Left ventricle myocardium inferior (tissue), 1 donor: ENCODE measurements at regions not wholly inside any gene's neighbourhood (a gene's known extent, or its start where the extent isn't known, plus 50 kb on each side); places are given as distances from the start of the nearest gene placed in this dataset.
"Not testable (repeated sequence)": the region's sequence is repeated elsewhere in the genome, so short reads cannot be mapped to it uniquely, and the experiment has no call there.

ENCODE experiments used
- DNase-seq: peaks from one replicate; pipeline ENCODE4 v3.0.0-alpha.2; 2020
- H3K27ac ChIP-seq: fragments of 200-600 bp; replicated peaks from 2 replicates; pipeline ENCODE4 v1.8.0; 2021
- H3K27me3 ChIP-seq: fragments of 200-600 bp; 2 replicates; pipeline ENCODE4 v1.8.0; 2021; ENCODE audit warnings: low read depth
- H3K36me3 ChIP-seq: fragments of 200-600 bp; 2 replicates; pipeline ENCODE4 v1.8.0; 2021
- H3K4me1 ChIP-seq: fragments of 200-600 bp; 2 replicates; pipeline ENCODE4 v1.8.0; 2021
- H3K4me3 ChIP-seq: fragments of 200-600 bp; 2 replicates; pipeline ENCODE4 v1.8.0; 2021; ENCODE audit warnings: mild to moderate bottlenecking, moderate library complexity
- H3K9me3 ChIP-seq: fragments of 200-600 bp; replicated peaks from 2 replicates; pipeline ENCODE4 v1.8.0; 2021
- intact Hi-C: fragments of 100-400 bp; cut with micrococcal nuclease; formaldehyde crosslinking; loops from one replicate; pipeline ENCODE4 v1.11.0; 2022
- TF ChIP-seq, protein P1 (sequence below): fragments of 200-600 bp; IDR thresholded peaks from 2 replicates; pipeline ENCODE4 v1.8.0; 2021; ENCODE audit warnings: antibody characterized with exemption, mild to moderate bottlenecking, borderline replicate concordance
- donor health status: DM: no; HTN: yes; CAD: no; lungs with severe emphysema.

DNA sequence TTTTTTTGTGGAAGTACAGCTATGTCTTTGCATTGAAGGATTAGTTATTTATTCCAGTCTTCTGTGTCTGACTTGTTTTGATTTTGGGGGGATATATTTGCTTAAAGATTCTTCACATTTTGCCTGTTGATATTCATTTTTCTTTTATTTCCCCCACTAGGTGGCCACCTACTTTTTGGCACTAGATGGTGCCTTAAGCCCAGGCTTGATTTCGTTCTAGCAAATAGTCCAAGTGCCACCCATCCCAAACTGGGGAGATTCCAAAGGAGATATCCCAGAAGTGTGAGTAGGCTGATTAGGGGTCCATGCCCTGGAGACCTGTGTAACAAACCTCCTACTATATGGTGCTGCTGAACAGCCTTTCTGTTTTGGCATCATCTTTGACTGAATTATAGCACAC lies 80.0 kb upstream of the SPATA16 start:
- intact Hi-C loops: no loop called here
- Histone ChIP-seq H3K36me3 (no peaks in the 10 kb centered on the region), H3K27me3 (no peaks in the 10 kb centered on the region), H3K27ac (no peak overlapping the region), H3K4me3 (no peak overlapping the region), H3K4me1 (no peaks in the 10 kb centered on the region), H3K9me3 (peaks cover 20% of the 10 kb centered on the region)
- no peak for DNase-seq
- TF ChIP-seq, protein P1, sequence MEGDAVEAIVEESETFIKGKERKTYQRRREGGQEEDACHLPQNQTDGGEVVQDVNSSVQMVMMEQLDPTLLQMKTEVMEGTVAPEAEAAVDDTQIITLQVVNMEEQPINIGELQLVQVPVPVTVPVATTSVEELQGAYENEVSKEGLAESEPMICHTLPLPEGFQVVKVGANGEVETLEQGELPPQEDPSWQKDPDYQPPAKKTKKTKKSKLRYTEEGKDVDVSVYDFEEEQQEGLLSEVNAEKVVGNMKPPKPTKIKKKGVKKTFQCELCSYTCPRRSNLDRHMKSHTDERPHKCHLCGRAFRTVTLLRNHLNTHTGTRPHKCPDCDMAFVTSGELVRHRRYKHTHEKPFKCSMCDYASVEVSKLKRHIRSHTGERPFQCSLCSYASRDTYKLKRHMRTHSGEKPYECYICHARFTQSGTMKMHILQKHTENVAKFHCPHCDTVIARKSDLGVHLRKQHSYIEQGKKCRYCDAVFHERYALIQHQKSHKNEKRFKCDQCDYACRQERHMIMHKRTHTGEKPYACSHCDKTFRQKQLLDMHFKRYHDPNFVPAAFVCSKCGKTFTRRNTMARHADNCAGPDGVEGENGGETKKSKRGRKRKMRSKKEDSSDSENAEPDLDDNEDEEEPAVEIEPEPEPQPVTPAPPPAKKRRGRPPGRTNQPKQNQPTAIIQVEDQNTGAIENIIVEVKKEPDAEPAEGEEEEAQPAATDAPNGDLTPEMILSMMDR: peak; percentile 32

DNA sequence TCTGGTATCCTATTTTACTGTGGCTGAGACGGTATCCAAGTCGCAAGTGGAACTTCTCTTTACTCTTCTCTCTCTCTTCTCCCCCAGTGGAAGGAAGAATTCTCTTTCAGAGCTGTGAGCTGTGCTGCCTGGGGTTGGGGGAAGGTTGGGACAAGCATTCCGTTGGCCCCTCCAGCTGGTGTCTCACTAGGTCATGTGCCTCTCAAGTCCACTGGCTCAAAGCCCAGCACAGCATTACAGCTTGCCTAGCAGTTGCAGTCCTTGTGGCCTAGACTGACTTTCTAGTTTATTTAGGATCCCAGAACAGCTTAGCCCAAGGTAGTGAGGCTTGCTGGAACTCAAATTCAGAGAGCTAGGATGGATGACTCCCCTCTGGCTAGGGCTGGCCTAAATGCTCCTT lies 76.1 kb upstream of the SPATA16 start:
- Histone ChIP-seq H3K27ac (no peak overlapping the region), H3K27me3 (no peaks in the 10 kb centered on the region), H3K9me3 (peaks cover 35% of the 10 kb centered on the region), H3K4me1 (no peaks in the 10 kb centered on the region), H3K4me3 (no peak overlapping the region), H3K36me3 (no peaks in the 10 kb centered on the region)
- TF ChIP-seq, protein P1: no peak
- intact Hi-C loops: no loop called here
- no peak for DNase-seq

DNA sequence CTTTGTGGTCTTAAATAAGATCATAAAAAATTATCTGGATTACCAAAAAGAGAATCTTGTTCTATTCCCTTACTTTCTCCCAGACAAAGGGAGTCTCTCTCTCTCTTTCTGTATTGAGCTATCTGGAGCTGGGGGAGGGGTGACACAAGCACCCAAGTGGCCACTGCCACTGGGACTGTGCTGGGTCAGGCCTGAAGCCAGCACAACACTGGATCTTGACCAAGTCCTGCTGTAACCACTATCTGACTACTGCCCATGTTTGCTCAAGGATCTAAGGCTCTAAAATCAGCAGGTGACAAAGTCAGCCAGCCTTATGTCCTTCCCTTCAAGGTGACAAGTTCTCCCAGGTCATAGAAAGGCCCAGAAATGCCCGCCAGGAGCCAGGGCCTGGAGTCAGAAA lies 75.0 kb upstream of the SPATA16 start:
- TF ChIP-seq, protein P1: no peak
- DNase-seq: no peak
- H3K4me3 ChIP-seq: no peak overlapping the region
- no peak overlapping the region for H3K27ac ChIP-seq
- intact Hi-C loops: no loop called here
- peaks cover 34% of the 10 kb centered on the region for H3K9me3 ChIP-seq
- no peaks in the 10 kb centered on the region for H3K27me3 ChIP-seq
- H3K36me3 ChIP-seq: no peaks in the 10 kb centered on the region
- no peaks in the 10 kb centered on the region for H3K4me1 ChIP-seq

DNA sequence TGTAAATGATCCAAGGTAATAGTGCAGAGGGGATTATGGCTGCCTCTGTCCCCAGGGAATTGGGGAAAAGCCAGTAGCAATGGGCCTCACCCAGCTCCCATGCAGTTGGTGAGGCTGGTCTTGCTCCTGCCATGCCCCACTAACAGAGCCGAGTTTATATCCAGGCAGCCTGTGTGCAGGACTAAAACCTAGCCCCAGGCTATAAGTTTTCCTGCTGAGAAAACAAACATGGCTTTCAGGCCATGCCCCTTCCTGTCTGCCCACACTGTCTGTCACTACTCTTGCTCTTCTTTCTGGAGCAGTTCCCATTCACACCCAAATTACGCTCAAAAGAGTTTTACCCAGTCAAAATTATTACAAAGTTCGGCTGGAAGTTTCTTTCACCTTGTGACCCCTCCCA lies 73.5 kb upstream of the SPATA16 start:
- intact Hi-C loops: no loop called here
- no peak overlapping the region for H3K27ac ChIP-seq
- DNase-seq: no peak
- peaks cover 20% of the 10 kb centered on the region for H3K9me3 ChIP-seq
- H3K4me1 ChIP-seq: no peaks in the 10 kb centered on the region
- no peak overlapping the region for H3K4me3 ChIP-seq
- TF ChIP-seq, protein P1: no peak
- H3K36me3 ChIP-seq: no peaks in the 10 kb centered on the region
- H3K27me3 ChIP-seq: no peaks in the 10 kb centered on the region

DNA sequence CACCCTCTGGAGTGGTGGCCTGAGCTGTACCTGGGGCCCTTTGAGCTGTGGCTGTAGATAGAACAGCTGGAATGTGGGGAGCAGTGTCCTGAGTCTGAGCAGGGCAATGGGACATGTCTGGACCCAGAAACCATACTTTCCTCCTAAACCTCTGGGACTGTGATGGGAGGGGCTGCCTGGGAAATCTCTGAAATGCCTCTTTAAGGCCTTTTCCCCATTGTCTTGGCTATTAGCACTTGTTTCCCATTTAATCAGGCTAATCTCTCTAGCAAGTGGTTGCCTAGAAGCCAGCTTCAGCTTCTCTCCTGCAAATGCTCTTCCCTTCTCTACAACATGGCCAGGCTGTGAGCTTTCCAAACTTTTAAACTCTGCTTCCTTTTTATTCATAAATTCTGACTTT lies 58.5 kb upstream of the SPATA16 start:
- intact Hi-C loops: no loop called here

DNA sequence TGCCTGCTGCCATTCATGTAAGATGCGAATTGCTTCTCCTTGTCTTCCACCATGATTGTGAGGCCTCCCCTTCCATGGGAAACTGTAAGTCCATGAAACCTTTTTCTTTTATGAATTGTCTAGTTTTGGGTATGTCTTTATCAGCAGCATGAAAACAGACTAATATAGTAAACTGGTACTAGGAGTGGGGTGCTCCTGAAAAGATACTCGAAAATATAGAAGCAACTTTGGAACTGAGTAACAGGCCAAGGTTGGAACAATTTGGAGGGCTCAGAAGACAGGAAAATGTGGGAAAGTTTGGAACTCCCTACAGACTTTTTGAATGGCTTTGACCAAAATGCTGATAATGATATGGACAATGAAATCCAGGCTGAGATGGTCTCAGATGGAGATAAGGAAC lies 53.8 kb upstream of the SPATA16 start:
- peaks cover 32% of the 10 kb centered on the region for H3K9me3 ChIP-seq
- H3K4me1 ChIP-seq, H3K4me3 ChIP-seq, H3K27me3 ChIP-seq, intact Hi-C loops, DNase-seq, H3K27ac ChIP-seq, H3K36me3 ChIP-seq: not testable (repeated sequence)

More for the DNA sequence above, 58.5 kb upstream of the SPATA16 start:
- TF ChIP-seq, protein P1: no peak
- no peaks in the 10 kb centered on the region for H3K27me3 ChIP-seq
- peaks cover 41% of the 10 kb centered on the region for H3K9me3 ChIP-seq
- H3K36me3 ChIP-seq: no peaks in the 10 kb centered on the region
- H3K4me1 ChIP-seq: no peaks in the 10 kb centered on the region
- no peak overlapping the region for H3K4me3 ChIP-seq
- DNase-seq: no peak
- H3K27ac ChIP-seq: no peak overlapping the region
